HepG2 (cell line): ENCODE measurements at regions not wholly inside any gene's neighbourhood (a gene's known extent, or its start where the extent isn't known, plus 50 kb on each side); places are given as distances from the start of the nearest gene placed in this dataset.

ENCODE experiments used
- ATAC-seq: fragments of 200-7000 bp; cut with Tn5 transposase; 3 replicates; pipeline ENCODE4 v1.9.1; 2020; ENCODE audit warnings: mild to moderate bottlenecking, moderate library complexity
- BruUV-seq: library from RNA; stranded (reverse); fragments of 400-500 nt; replicated peaks from 2 replicates; lab custom pipeline; 2021; lab: Mats Ljungman, UMichigan
- CTCF ChIA-PET: fragments of 300-600 bp; formaldehyde crosslinking; extraction: SDS; loops from one replicate; lab custom pipeline; 2021; ENCODE audit warnings: low total read pairs, inconsistent platforms, low intra/inter-chr PET ratio; lab: Yijun Ruan, JAX
- POLR2A ChIA-PET: fragments of 350-600 bp; sonication (Branson Sonifier 250); formaldehyde crosslinking; loops from one replicate; lab custom pipeline; 2020; ENCODE audit warnings: antibody characterized with exemption, inconsistent platforms; lab: Yijun Ruan, JAX
- DNase-seq: peaks from one replicate; pipeline ENCODE4 v3.0.0-alpha.2; 2015; ENCODE audit warnings: low spot score
- FAIRE-seq: peaks from 3 replicates; lab custom pipeline; 2011; peaks lifted over from hg19 to GRCh38; lab: Jason Lieb, UNC
- H2AFZ ChIP-seq: one replicate; pipeline ENCODE4 v1.6.1; 2011; ENCODE audit warnings: low read length, inconsistent platforms
- H3K27ac ChIP-seq: fragments of 300-600 bp; 3 replicates; pipeline ENCODE4 v1.8.0; 2011; ENCODE audit warnings: mixed run types, mild to moderate bottlenecking, mixed read lengths, low read length, inconsistent platforms; ENCODE audit not compliant: insufficient read depth; ENCODE audit errors: extremely low read length
- H3K27me3 ChIP-seq, 2 experiments: fragments of 200-600 bp in 1 of 2; 2 replicates in 1 of 2; 3 replicates in 1 of 2; pipeline versions ENCODE4 v1.6.0 to v1.8.0; 2011; ENCODE audit warnings: low read length in 2 of 2, mild to moderate bottlenecking in 2 of 2, moderate library complexity in 2 of 2, inconsistent platforms in 1 of 2; ENCODE audit not compliant: insufficient read depth in 2 of 2, control insufficient read depth in 1 of 2
- H3K36me3 ChIP-seq, 2 experiments: fragments of 200-600 bp in 1 of 2; replicated peaks in 1 of 2; 2 replicates in 1 of 2; 3 replicates in 1 of 2; pipeline versions ENCODE4 v1.5.1 to v1.8.0; 2011; ENCODE audit warnings: low read length in 2 of 2, inconsistent platforms in 1 of 2; ENCODE audit not compliant: insufficient read depth in 2 of 2, control insufficient read depth in 1 of 2
- H3K4me1 ChIP-seq: 2 replicates; pipeline ENCODE4 v1.5.1; 2012; ENCODE audit warnings: low read length, inconsistent platforms; ENCODE audit not compliant: insufficient read depth
- H3K4me2 ChIP-seq: 2 replicates; pipeline ENCODE4 v1.6.0; 2011; ENCODE audit warnings: low read depth, low read length, inconsistent platforms
- H3K4me3 ChIP-seq, 3 experiments: fragments of 200-600 bp in 1 of 3; sonication (generic), shearing (Covaris generic) in 1 of 3; replicated peaks in 1 of 3; 2 replicates each; pipeline ENCODE4 v1.5.1; 2011 to 2016; ENCODE audit warnings: low read length in 3 of 3, inconsistent platforms in 2 of 3, low read depth in 2 of 3, mild to moderate bottlenecking in 2 of 3, control low read depth in 1 of 3, mixed read lengths in 1 of 3; ENCODE audit not compliant: insufficient read depth in 1 of 3
- H3K79me2 ChIP-seq: one replicate; pipeline ENCODE4 v1.6.1; 2011; ENCODE audit warnings: low read length, inconsistent platforms; ENCODE audit not compliant: insufficient read depth
- H3K9ac ChIP-seq: 2 replicates; pipeline ENCODE4 v1.6.0; 2011; ENCODE audit warnings: mild to moderate bottlenecking, low read depth, low read length, inconsistent platforms; ENCODE audit not compliant: insufficient read depth
- H3K9me3 ChIP-seq: 2 replicates; pipeline ENCODE4 v1.5.1; 2012; ENCODE audit warnings: mild to moderate bottlenecking, low read length
- H4K20me1 ChIP-seq: 2 replicates; pipeline ENCODE4 v1.6.0; 2011; ENCODE audit warnings: inconsistent platforms, mild to moderate bottlenecking, low read length, moderate library complexity; ENCODE audit not compliant: insufficient read depth
- CHD2 ChIP-seq: IDR thresholded peaks from 2 replicates; pipeline ENCODE4 v1.6.1; 2011; ENCODE audit warnings: low read depth, low read length, improper control_type of control experiment
- DZIP1 ChIP-seq: sonication (generic); formaldehyde crosslinking; IDR thresholded peaks from 2 replicates; pipeline ENCODE4 v1.5.0; 2020; ENCODE audit warnings: mild to moderate bottlenecking, missing genetic modification reagents
- ETS1 ChIP-seq: sonication (generic); formaldehyde crosslinking; IDR thresholded peaks from 2 replicates; pipeline ENCODE4 v1.4.0; 2020; ENCODE audit warnings: missing genetic modification reagents
- GABPB1 ChIP-seq: IDR thresholded peaks from 2 replicates; pipeline ENCODE4 v1.6.1; 2016; ENCODE audit warnings: mild to moderate bottlenecking, missing genetic modification reagents, moderate library complexity, missing compliant biosample characterization
- GPBP1L1 ChIP-seq: sonication (generic); formaldehyde crosslinking; IDR thresholded peaks from 2 replicates; pipeline ENCODE4 v1.5.0; 2020; ENCODE audit warnings: mild to moderate bottlenecking, missing genetic modification reagents
- GTF3A ChIP-seq: sonication (generic); formaldehyde crosslinking; conservative IDR thresholded peaks from 2 replicates; pipeline ENCODE4 v1.4.0; 2020; ENCODE audit warnings: mild to moderate bottlenecking, missing genetic modification reagents
- HMG20A ChIP-seq: IDR thresholded peaks from 2 replicates; pipeline ENCODE4 v1.6.1; 2016; ENCODE audit warnings: borderline replicate concordance
- MEIS2 ChIP-seq: sonication (generic); formaldehyde crosslinking; IDR thresholded peaks from 2 replicates; pipeline ENCODE4 v1.9.0; 2021; ENCODE audit warnings: mild to moderate bottlenecking, missing genetic modification reagents
- NFATC3 ChIP-seq: sonication (generic); formaldehyde crosslinking; IDR thresholded peaks from 2 replicates; pipeline ENCODE4 v1.5.1; 2020; ENCODE audit warnings: mild to moderate bottlenecking, missing genetic modification reagents
- NFYC ChIP-seq: IDR thresholded peaks from 2 replicates; pipeline ENCODE4 v1.6.1; 2016; ENCODE audit warnings: missing genetic modification reagents, missing compliant biosample characterization
- PAX8 ChIP-seq: sonication (generic); formaldehyde crosslinking; IDR thresholded peaks from 2 replicates; pipeline ENCODE4 v1.8.0; 2022; ENCODE audit warnings: mild to moderate bottlenecking, missing genetic modification reagents, borderline replicate concordance
- RAD51 ChIP-seq: fragments of 450-650 bp; IDR thresholded peaks from 2 replicates; pipeline ENCODE4 v1.6.1; 2016; ENCODE audit warnings: borderline replicate concordance
- RFX3 ChIP-seq: IDR thresholded peaks from 2 replicates; pipeline ENCODE4 v1.6.1; 2016; ENCODE audit warnings: missing biosample characterization, missing genetic modification reagents
- ZFAT ChIP-seq: sonication (generic); formaldehyde crosslinking; conservative IDR thresholded peaks from 2 replicates; pipeline ENCODE4 v1.8.1; 2023; ENCODE audit warnings: missing genetic modification reagents, inconsistent platforms
- ZNF234 ChIP-seq: sonication (generic); formaldehyde crosslinking; conservative IDR thresholded peaks from 2 replicates; pipeline ENCODE4 v1.5.1; 2020; ENCODE audit warnings: mild to moderate bottlenecking, missing genetic modification reagents
- ZNF513 ChIP-seq: sonication (generic); formaldehyde crosslinking; conservative IDR thresholded peaks from 2 replicates; pipeline ENCODE4 v1.5.0; 2020; ENCODE audit warnings: missing genetic modification reagents
- ZNF839 ChIP-seq: sonication (generic); formaldehyde crosslinking; IDR thresholded peaks from 2 replicates; pipeline ENCODE4 v1.4.0; 2020; ENCODE audit warnings: missing genetic modification reagents, mild to moderate bottlenecking, borderline replicate concordance
- ZZZ3 ChIP-seq: sonication (generic); formaldehyde crosslinking; IDR thresholded peaks from 2 replicates; pipeline ENCODE4 v1.4.0; 2020; ENCODE audit warnings: missing genetic modification reagents, mild to moderate bottlenecking, borderline replicate concordance
- WGBS: methylation state at CpG from one replicate; pipeline ENCODE4 v1.1.6; 2017; ENCODE audit warnings: low lambda C conversion rate; 5-methylcytosine and 5-hydroxymethylcytosine counted together
- in situ Hi-C: cut with HindIII; loops from 2 replicates; pipeline ENCODE4 v1.10.0; 2017; ENCODE audit warnings: low pct_unique_long_range_greater_than_20kb; ENCODE audit not compliant: extremely low pct_ligation_motif_present
- intact Hi-C: fragments of 100-400 bp; cut with micrococcal nuclease; formaldehyde crosslinking; loops from one replicate; pipeline ENCODE4 v1.10.0; 2022; ENCODE audit not compliant: unreplicated experiment

- TF ChIP-seq ETS1 (CRISPR knock-in tag) (no peak), DZIP1 (CRISPR knock-in tag) (no peak), ZNF234 (CRISPR knock-in tag) (no peak), HMG20A (CRISPR knock-in tag) (no peak)
Observed at GRCh38 chr3:112741983-112742382, 101.0 kb upstream of the CCDC80 start (continued).

GRCh38 chr3:112740835-112741234 is 99.9 kb upstream of the CCDC80 start:
- FAIRE-seq (no peak), ATAC-seq (no peak), DNase-seq (no peak)
- H4K20me1 ChIP-seq: no peaks in the 10 kb centered on the region
- H3K4me3 ChIP-seq: no peak overlapping the region
- BruUV-seq: no TSS peak
- in situ Hi-C loops (no loop called here), intact Hi-C loops (no loop called here)
- no peaks in the 10 kb centered on the region for H3K36me3 ChIP-seq
- H3K4me2 ChIP-seq: no peak overlapping the region
- H3K9me3 ChIP-seq: no peaks in the 10 kb centered on the region
- H3K27ac ChIP-seq: no peak overlapping the region
- no peak overlapping the region for H3K9ac ChIP-seq
- no peak overlapping the region for H2AFZ ChIP-seq
- 0 out of 5 replicates have a peak, but pooled peaks cover 0 to 3% of the 10 kb centered on the region in 2 experiments for H3K27me3 ChIP-seq
- H3K4me1 ChIP-seq: no peaks in the 10 kb centered on the region
- ChIA-PET CTCF (no interaction called here), POLR2A (no interaction called here)
- WGBS: 44% methylated on average over 4 of the region's 4 CpGs
- no peaks in the 10 kb centered on the region for H3K79me2 ChIP-seq
- TF ChIP-seq NFATC3 (CRISPR knock-in tag) (no peak), GABPB1 (CRISPR knock-in tag) (no peak), RAD51 (no peak), MEIS2 (no peak), NFYC (CRISPR knock-in tag) (no peak), ZNF839 (CRISPR knock-in tag) (no peak), GTF3A (no peak), ZZZ3 (CRISPR knock-in tag) (no peak), GPBP1L1 (CRISPR knock-in tag) (no peak), PAX8 (CRISPR knock-in tag) (no peak), RFX3 (no peak), CHD2 (no peak), ZFAT (no peak), ZNF513 (CRISPR knock-in tag) (no peak)
